MM.1S (cell line): ENCODE measurements at regions not wholly inside any gene's neighbourhood (a gene's known extent, or its start where the extent isn't known, plus 50 kb on each side); places are given as distances from the start of the nearest gene placed in this dataset.

ENCODE experiments used
- DNase-seq: peaks from one replicate; pipeline ENCODE4 v3.0.0-alpha.2; 2015
- H2AFZ ChIP-seq: fragments of 300-600 bp; sonication (generic); 2 replicates; pipeline ENCODE4 v1.6.0; 2016; ENCODE audit warnings: antibody characterized with exemption, low read length
- H3F3A ChIP-seq: fragments of 300-600 bp; sonication (generic); 2 replicates; pipeline ENCODE4 v1.6.1; 2016; ENCODE audit warnings: mild to moderate bottlenecking, antibody characterized with exemption, low read length, moderate library complexity, mixed read lengths; ENCODE audit not compliant: insufficient read depth
- H3K27ac ChIP-seq: fragments of 300-600 bp; sonication (generic); 2 replicates; pipeline ENCODE4 v1.5.1; 2016; ENCODE audit warnings: mild to moderate bottlenecking, low read length
- H3K27me3 ChIP-seq: fragments of 300-600 bp; sonication (generic); replicated peaks from 2 replicates; pipeline ENCODE4 v1.6.0; 2016; ENCODE audit warnings: low read length; ENCODE audit not compliant: insufficient read depth
- H3K36me3 ChIP-seq: fragments of 300-600 bp; sonication (generic); replicated peaks from 2 replicates; pipeline ENCODE4 v1.6.1; 2016; ENCODE audit warnings: mild to moderate bottlenecking, low read length, mixed read lengths; ENCODE audit not compliant: insufficient read depth
- H3K4me1 ChIP-seq: fragments of 300-600 bp; sonication (generic); 2 replicates; pipeline ENCODE4 v1.6.1; 2016; ENCODE audit warnings: low read length, mixed read lengths
- H3K4me2 ChIP-seq: fragments of 300-600 bp; sonication (generic); 2 replicates; pipeline ENCODE4 v1.6.0; 2016; ENCODE audit warnings: low read depth, low read length
- H3K4me3 ChIP-seq: fragments of 300-600 bp; sonication (generic); 2 replicates; pipeline ENCODE4 v1.5.1; 2016; ENCODE audit warnings: low read length, mixed read lengths
- H3K79me2 ChIP-seq: fragments of 300-600 bp; sonication (generic); 2 replicates; pipeline ENCODE4 v1.6.1; 2016; ENCODE audit warnings: mixed run types, low read length, mixed read lengths
- H3K9ac ChIP-seq: fragments of 300-600 bp; sonication (generic); 2 replicates; pipeline ENCODE4 v1.6.1; 2016; ENCODE audit warnings: low read length, mixed read lengths
- H3K9me2 ChIP-seq: fragments of 300-600 bp; sonication (generic); replicated peaks from 2 replicates; pipeline ENCODE4 v1.6.1; 2016; ENCODE audit warnings: mild to moderate bottlenecking, low read length, mixed read lengths; ENCODE audit not compliant: insufficient read depth
- H3K9me3 ChIP-seq: fragments of 300-600 bp; sonication (generic); replicated peaks from 2 replicates; pipeline ENCODE4 v1.6.1; 2016; ENCODE audit warnings: mild to moderate bottlenecking, low read length, mixed read lengths; ENCODE audit not compliant: insufficient read depth
- H4K20me1 ChIP-seq: fragments of 300-600 bp; sonication (generic); 2 replicates; pipeline ENCODE4 v1.6.1; 2016; ENCODE audit warnings: mild to moderate bottlenecking, low read length, moderate library complexity, mixed read lengths; ENCODE audit not compliant: insufficient read depth
- EZH2 ChIP-seq: fragments of 300-600 bp; sonication (generic); optimal IDR thresholded peaks from 2 replicates; pipeline ENCODE3; 2017; ENCODE audit warnings: low read depth, mild to moderate bottlenecking, antibody characterized with exemption, low read length, mixed read lengths
- EZH2phosphoT487 ChIP-seq: fragments of 300-600 bp; sonication (generic); IDR thresholded peaks from 2 replicates; pipeline ENCODE4 v1.6.1; 2018; ENCODE audit warnings: antibody characterized with exemption, low read length
- TF ChIP-seq, protein P1 (sequence below): fragments of 300-600 bp; sonication (generic); IDR thresholded peaks from 2 replicates; pipeline ENCODE4 v1.5.1; 2016; ENCODE audit warnings: antibody characterized with exemption, low read length, mixed read lengths

DNA sequence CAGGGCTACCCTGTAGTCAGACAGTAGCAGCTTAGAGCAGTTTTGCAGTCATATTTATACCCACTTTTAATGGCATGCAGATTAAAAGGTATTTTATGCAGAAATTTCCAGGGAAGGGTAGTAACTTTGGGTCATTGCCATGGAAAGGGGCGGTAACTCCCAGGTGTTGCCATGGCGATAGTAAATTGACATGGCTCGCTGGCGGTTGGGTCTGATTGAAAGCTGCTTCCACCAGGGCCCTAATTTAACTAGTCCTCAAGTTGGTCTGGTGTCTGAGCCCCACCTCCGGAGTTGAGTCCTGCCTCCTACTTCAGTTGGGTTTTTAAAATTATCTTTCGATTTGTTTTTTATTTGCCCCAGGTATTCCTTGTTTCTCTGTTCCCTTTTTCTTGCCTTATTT lies 70.1 kb downstream of the NAA11 start:
- H3K4me3 ChIP-seq: no peak overlapping the region
- no peak overlapping the region for H3K4me2 ChIP-seq
- H3K9ac ChIP-seq: no peak overlapping the region
- TF ChIP-seq EZH2 (no peak), EZH2phosphoT487 (no peak)
- TF ChIP-seq, protein P1, sequence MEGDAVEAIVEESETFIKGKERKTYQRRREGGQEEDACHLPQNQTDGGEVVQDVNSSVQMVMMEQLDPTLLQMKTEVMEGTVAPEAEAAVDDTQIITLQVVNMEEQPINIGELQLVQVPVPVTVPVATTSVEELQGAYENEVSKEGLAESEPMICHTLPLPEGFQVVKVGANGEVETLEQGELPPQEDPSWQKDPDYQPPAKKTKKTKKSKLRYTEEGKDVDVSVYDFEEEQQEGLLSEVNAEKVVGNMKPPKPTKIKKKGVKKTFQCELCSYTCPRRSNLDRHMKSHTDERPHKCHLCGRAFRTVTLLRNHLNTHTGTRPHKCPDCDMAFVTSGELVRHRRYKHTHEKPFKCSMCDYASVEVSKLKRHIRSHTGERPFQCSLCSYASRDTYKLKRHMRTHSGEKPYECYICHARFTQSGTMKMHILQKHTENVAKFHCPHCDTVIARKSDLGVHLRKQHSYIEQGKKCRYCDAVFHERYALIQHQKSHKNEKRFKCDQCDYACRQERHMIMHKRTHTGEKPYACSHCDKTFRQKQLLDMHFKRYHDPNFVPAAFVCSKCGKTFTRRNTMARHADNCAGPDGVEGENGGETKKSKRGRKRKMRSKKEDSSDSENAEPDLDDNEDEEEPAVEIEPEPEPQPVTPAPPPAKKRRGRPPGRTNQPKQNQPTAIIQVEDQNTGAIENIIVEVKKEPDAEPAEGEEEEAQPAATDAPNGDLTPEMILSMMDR: no peak
- H3K27ac ChIP-seq: no peak overlapping the region
- H3K9me2 ChIP-seq: 0 out of 2 replicates have a peak, but pooled peaks cover 4% of the 10 kb centered on the region
- no peak for DNase-seq
- no peaks in the 10 kb centered on the region for H3K9me3 ChIP-seq
- no peaks in the 10 kb centered on the region for H4K20me1 ChIP-seq
- H3K4me1 ChIP-seq: no peaks in the 10 kb centered on the region
- no peaks in the 10 kb centered on the region for H3K79me2 ChIP-seq
- no peaks in the 10 kb centered on the region for H3K36me3 ChIP-seq
- no peak overlapping the region for H2AFZ ChIP-seq
- no peaks in the 10 kb centered on the region for H3K27me3 ChIP-seq
- no peaks in the 10 kb centered on the region for H3F3A ChIP-seq

DNA sequence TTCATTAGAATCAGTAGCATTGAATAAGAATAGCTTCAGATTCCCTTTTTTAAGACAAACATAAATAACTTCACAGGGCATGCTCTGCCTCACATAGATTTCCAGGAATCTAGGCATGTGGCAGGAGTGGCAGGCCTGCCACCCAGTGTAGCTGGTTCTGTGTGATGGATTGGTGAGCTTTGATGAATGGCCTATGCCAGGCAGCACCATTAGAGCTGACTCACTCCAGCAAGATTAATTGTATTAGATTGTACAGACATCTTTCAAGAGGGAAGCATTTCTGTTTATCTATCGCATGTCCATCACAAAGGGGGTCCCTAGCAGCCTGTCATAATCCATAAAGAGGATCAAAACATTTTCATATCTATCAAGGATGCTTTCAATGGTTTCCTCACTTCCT lies 71.9 kb downstream of the NAA11 start:
- no peaks in the 10 kb centered on the region for H3K79me2 ChIP-seq
- H3K4me3 ChIP-seq: no peak overlapping the region
- H3K27me3 ChIP-seq: no peaks in the 10 kb centered on the region
- no peaks in the 10 kb centered on the region for H3K36me3 ChIP-seq
- H3K4me1 ChIP-seq: no peaks in the 10 kb centered on the region
- no peaks in the 10 kb centered on the region for H3F3A ChIP-seq
- no peaks in the 10 kb centered on the region for H3K9me3 ChIP-seq
- no peak overlapping the region for H3K4me2 ChIP-seq
- DNase-seq: no peak
- H3K9ac ChIP-seq: no peak overlapping the region
- no peak overlapping the region for H2AFZ ChIP-seq
- no peak overlapping the region for H3K27ac ChIP-seq
- H3K9me2 ChIP-seq: 0 out of 2 replicates have a peak, but pooled peaks cover 4% of the 10 kb centered on the region
- TF ChIP-seq EZH2: no peak
- TF ChIP-seq, protein P1: no peak
- TF ChIP-seq EZH2phosphoT487: no peak
- no peaks in the 10 kb centered on the region for H4K20me1 ChIP-seq

GRCh38 chr4:79253168-79253567 lies 72.7 kb downstream of the NAA11 start:
- Histone ChIP-seq H3K4me2 (no peak overlapping the region), H2AFZ (no peak overlapping the region), H3K36me3 (no peaks in the 10 kb centered on the region), H3F3A (no peaks in the 10 kb centered on the region), H3K9ac (no peak overlapping the region), H3K4me1 (no peaks in the 10 kb centered on the region), H3K79me2 (no peaks in the 10 kb centered on the region), H3K4me3 (no peak overlapping the region), H3K9me3 (no peaks in the 10 kb centered on the region), H3K27me3 (no peaks in the 10 kb centered on the region), H3K9me2 (0 out of 2 replicates have a peak, but pooled peaks cover 4% of the 10 kb centered on the region), H4K20me1 (no peaks in the 10 kb centered on the region), H3K27ac (no peak overlapping the region)
- DNase-seq: no peak
- TF ChIP-seq EZH2 (no peak), EZH2phosphoT487 (no peak)
- TF ChIP-seq, protein P1: no peak
